ENCODE measurements at regions not wholly inside any gene's neighbourhood (a gene's known extent, or its start where the extent isn't known, plus 50 kb on each side); places are given as distances from the start of the nearest gene placed in this dataset.

DNA sequence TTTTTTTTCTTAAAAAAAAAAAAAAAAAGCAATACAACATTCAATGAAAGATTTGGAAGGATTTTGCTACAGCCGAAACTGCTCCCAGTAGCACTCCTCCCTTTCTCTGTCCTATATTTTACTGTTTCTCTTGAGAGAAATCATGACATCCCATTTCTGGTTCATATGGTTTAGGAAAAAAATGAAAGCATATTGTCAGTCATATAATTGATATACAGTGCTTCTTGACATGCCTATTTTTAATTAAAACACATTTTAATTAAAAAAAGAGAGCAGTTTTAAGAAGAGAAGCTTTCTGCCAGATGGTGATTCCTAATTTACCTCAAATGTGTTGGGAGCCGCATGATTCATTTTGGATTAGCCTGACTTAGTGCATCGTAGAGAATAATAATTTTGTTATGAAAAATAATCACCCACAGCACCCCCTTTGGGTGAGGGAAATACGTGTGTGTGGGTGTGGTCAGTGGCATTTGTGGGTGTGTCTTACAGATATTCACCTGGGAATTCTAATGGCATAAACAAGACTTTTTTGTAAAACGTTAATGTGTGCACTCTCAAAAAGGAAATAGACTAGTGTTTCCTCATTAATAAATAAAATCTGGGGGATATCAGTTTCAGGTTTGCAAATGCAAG lies 544.5 kb downstream of the MFSD1 start (continued):
- TF ChIP-seq, protein P1, sequence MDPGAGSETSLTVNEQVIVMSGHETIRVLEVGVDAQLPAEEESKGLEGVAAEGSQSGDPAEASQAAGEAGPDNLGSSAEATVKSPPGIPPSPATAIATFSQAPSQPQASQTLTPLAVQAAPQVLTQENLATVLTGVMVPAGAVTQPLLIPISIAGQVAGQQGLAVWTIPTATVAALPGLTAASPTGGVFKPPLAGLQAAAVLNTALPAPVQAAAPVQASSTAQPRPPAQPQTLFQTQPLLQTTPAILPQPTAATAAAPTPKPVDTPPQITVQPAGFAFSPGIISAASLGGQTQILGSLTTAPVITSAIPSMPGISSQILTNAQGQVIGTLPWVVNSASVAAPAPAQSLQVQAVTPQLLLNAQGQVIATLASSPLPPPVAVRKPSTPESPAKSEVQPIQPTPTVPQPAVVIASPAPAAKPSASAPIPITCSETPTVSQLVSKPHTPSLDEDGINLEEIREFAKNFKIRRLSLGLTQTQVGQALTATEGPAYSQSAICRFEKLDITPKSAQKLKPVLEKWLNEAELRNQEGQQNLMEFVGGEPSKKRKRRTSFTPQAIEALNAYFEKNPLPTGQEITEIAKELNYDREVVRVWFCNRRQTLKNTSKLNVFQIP (CRISPR knock-in tag; IDR thresholded peaks at IDR 0.05; ENCODE audit: borderline replicate concordance, low read depth) = no peak
- TF ChIP-seq ZNF565 (CRISPR knock-in tag; conservative IDR thresholded peaks at IDR 0.05; ENCODE audit: low read depth) = no peak

DNA sequence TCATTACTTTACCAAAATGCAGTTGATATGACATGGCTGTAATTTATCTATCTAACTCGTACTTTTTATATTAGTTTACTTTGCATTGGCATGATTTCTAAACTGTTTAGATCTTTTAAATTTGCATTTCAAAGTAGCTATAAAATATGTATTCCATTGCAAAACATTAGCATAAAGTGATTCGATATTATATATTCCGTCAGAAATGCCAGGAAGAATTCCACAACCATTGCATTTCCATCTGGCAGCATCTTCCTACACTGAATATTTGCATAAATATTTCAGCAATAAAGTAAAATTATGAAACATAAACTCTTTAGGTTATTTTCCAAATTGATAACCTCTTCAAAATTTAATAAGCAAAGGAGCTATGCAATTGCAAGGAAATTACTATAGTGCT lies 546.6 kb downstream of the MFSD1 start:
- TF ChIP-seq ARNTL (CRISPR knock-in tag; IDR thresholded peaks at IDR 0.05; ENCODE audit: borderline replicate concordance, low read depth) (no peak), ZNF70 (CRISPR knock-in tag; IDR thresholded peaks at IDR 0.05) (no peak), CSDC2 (CRISPR knock-in tag; IDR thresholded peaks at IDR 0.05) (no peak), SNAI2 (CRISPR knock-in tag; IDR thresholded peaks at IDR 0.05) (no peak), ZFP30 (CRISPR knock-in tag; IDR thresholded peaks at IDR 0.05) (no peak)
- ATAC-seq = no peak

DNA sequence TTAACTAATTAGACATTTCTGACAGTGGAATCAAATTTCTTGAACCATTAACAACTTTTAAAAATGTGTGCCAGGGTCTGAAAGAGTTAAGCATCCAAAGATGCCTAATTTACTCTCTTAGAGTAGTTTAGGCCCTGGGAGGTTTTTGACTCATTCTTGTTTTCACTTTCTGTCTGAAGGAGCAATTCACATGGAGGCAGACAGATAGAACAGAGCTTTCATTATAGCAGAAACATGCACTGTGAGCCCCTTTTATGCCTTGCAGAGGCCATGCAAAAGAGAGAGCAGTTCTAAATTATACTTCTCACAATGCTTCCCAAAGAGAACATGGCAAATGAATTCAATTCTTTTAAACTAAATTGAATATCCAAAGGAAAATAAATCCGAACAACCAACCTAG lies 554.8 kb downstream of the MFSD1 start:
- TF ChIP-seq, protein P2, sequence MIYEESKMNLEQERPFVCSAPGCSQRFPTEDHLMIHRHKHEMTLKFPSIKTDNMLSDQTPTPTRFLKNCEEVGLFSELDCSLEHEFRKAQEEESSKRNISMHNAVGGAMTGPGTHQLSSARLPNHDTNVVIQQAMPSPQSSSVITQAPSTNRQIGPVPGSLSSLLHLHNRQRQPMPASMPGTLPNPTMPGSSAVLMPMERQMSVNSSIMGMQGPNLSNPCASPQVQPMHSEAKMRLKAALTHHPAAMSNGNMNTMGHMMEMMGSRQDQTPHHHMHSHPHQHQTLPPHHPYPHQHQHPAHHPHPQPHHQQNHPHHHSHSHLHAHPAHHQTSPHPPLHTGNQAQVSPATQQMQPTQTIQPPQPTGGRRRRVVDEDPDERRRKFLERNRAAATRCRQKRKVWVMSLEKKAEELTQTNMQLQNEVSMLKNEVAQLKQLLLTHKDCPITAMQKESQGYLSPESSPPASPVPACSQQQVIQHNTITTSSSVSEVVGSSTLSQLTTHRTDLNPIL (CRISPR knock-in tag; IDR thresholded peaks at IDR 0.05; ENCODE audit: low read depth) = no peak
- TF ChIP-seq, protein P3, sequence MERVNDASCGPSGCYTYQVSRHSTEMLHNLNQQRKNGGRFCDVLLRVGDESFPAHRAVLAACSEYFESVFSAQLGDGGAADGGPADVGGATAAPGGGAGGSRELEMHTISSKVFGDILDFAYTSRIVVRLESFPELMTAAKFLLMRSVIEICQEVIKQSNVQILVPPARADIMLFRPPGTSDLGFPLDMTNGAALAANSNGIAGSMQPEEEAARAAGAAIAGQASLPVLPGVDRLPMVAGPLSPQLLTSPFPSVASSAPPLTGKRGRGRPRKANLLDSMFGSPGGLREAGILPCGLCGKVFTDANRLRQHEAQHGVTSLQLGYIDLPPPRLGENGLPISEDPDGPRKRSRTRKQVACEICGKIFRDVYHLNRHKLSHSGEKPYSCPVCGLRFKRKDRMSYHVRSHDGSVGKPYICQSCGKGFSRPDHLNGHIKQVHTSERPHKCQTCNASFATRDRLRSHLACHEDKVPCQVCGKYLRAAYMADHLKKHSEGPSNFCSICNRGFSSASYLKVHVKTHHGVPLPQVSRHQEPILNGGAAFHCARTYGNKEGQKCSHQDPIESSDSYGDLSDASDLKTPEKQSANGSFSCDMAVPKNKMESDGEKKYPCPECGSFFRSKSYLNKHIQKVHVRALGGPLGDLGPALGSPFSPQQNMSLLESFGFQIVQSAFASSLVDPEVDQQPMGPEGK (CRISPR knock-in tag; IDR thresholded peaks at IDR 0.05; ENCODE audit: borderline replicate concordance) = no peak
- no peak for TF ChIP-seq ZC3H10 (CRISPR knock-in tag; IDR thresholded peaks at IDR 0.05)
- no peak for TF ChIP-seq CSDC2 (CRISPR knock-in tag; IDR thresholded peaks at IDR 0.05)
- no peak for TF ChIP-seq OSR1 (CRISPR knock-in tag; IDR thresholded peaks at IDR 0.05)
- TF ChIP-seq ESRRG (CRISPR knock-in tag; IDR thresholded peaks at IDR 0.05) = no peak
- TF ChIP-seq SNAI2 (CRISPR knock-in tag; IDR thresholded peaks at IDR 0.05) = no peak
- no peak for TF ChIP-seq TOX (CRISPR knock-in tag; IDR thresholded peaks at IDR 0.05; ENCODE audit: borderline replicate concordance)
- no peak for TF ChIP-seq ZNF70 (CRISPR knock-in tag; IDR thresholded peaks at IDR 0.05)
- no peak for TF ChIP-seq ZFP3 (CRISPR knock-in tag; IDR thresholded peaks at IDR 0.05)
- no peak for TF ChIP-seq ARNTL (CRISPR knock-in tag; IDR thresholded peaks at IDR 0.05; ENCODE audit: borderline replicate concordance, low read depth)
- TF ChIP-seq BACH2 (CRISPR knock-in tag; IDR thresholded peaks at IDR 0.05; ENCODE audit: borderline replicate concordance) = no peak
- TF ChIP-seq ZNF8 (CRISPR knock-in tag; IDR thresholded peaks at IDR 0.05) = no peak
- TF ChIP-seq, protein P4, sequence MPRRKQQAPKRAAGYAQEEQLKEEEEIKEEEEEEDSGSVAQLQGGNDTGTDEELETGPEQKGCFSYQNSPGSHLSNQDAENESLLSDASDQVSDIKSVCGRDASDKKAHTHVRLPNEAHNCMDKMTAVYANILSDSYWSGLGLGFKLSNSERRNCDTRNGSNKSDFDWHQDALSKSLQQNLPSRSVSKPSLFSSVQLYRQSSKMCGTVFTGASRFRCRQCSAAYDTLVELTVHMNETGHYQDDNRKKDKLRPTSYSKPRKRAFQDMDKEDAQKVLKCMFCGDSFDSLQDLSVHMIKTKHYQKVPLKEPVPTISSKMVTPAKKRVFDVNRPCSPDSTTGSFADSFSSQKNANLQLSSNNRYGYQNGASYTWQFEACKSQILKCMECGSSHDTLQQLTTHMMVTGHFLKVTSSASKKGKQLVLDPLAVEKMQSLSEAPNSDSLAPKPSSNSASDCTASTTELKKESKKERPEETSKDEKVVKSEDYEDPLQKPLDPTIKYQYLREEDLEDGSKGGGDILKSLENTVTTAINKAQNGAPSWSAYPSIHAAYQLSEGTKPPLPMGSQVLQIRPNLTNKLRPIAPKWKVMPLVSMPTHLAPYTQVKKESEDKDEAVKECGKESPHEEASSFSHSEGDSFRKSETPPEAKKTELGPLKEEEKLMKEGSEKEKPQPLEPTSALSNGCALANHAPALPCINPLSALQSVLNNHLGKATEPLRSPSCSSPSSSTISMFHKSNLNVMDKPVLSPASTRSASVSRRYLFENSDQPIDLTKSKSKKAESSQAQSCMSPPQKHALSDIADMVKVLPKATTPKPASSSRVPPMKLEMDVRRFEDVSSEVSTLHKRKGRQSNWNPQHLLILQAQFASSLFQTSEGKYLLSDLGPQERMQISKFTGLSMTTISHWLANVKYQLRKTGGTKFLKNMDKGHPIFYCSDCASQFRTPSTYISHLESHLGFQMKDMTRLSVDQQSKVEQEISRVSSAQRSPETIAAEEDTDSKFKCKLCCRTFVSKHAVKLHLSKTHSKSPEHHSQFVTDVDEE (CRISPR knock-in tag; IDR thresholded peaks at IDR 0.05) = no peak
- TF ChIP-seq, protein P1 (CRISPR knock-in tag; IDR thresholded peaks at IDR 0.05; ENCODE audit: borderline replicate concordance, low read depth) = no peak
- ATAC-seq = no peak

DNA sequence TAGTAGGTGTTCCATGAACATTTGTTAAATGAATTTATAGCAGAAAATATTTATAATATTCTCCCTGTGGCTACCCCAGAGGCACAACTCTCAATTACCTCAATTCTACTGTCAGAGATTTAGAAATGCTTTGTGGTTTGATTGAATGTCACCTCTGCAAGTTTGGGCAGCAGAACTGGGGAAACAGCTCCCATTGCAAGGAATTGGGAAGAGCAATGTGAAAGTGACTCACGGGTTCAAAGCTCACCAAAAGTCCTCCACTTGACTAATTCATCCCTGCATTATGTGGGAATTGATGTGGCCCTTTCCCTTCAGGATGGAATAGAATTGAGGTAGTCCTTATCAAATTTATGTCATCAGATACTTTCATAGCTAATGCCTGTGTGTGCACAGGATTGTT lies 562.7 kb downstream of the MFSD1 start:
- ATAC-seq = no peak
- TF ChIP-seq, protein P3 (CRISPR knock-in tag; IDR thresholded peaks at IDR 0.05; ENCODE audit: borderline replicate concordance) = no peak
- no peak for TF ChIP-seq ZNF565 (CRISPR knock-in tag; conservative IDR thresholded peaks at IDR 0.05; ENCODE audit: low read depth)
- no peak for TF ChIP-seq ZFP3 (CRISPR knock-in tag; IDR thresholded peaks at IDR 0.05)
- TF ChIP-seq, protein P2 (CRISPR knock-in tag; IDR thresholded peaks at IDR 0.05; ENCODE audit: low read depth) = no peak
- TF ChIP-seq TOX (CRISPR knock-in tag; IDR thresholded peaks at IDR 0.05; ENCODE audit: borderline replicate concordance) = no peak
- no peak for TF ChIP-seq GLIS3 (CRISPR knock-in tag; IDR thresholded peaks at IDR 0.05)
- TF ChIP-seq, protein P5, sequence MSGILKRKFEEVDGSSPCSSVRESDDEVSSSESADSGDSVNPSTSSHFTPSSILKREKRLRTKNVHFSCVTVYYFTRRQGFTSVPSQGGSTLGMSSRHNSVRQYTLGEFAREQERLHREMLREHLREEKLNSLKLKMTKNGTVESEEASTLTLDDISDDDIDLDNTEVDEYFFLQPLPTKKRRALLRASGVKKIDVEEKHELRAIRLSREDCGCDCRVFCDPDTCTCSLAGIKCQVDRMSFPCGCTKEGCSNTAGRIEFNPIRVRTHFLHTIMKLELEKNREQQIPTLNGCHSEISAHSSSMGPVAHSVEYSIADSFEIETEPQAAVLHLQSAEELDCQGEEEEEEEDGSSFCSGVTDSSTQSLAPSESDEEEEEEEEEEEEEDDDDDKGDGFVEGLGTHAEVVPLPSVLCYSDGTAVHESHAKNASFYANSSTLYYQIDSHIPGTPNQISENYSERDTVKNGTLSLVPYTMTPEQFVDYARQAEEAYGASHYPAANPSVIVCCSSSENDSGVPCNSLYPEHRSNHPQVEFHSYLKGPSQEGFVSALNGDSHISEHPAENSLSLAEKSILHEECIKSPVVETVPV (CRISPR knock-in tag; IDR thresholded peaks at IDR 0.05) = no peak

Measured in SK-N-SH treated with all-trans-retinoic acid at 6 μM for 48 hours (cell line).